ENCODE measurements at regions not wholly inside any gene's neighbourhood (a gene's known extent, or its start where the extent isn't known, plus 50 kb on each side); places are given as distances from the start of the nearest gene placed in this dataset.

DNA sequence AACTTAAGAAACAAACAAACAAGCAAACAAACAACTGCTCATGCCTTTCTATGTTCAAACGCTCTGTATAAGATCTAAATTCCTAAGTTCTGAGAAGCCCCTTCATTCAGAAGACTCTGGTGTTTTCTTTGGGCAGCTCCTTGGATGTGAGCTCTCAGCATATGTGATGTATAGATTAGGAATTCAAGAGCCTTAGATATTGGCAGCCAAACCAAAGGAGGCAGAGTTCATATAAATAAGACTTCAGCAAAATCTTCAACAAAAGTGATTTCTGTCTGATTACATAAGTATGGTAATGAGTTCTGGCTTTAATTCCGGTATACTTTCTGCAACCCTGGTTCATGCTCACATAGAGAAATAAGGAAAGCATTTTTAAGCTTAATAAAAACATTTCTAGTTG, 145.6 kb downstream of the DYRK2 start:
- H3K27ac ChIP-seq = no peak overlapping the region
- no peak for TF ChIP-seq ZFX (IDR thresholded peaks at IDR 0.05; ENCODE audit: borderline replicate concordance)

DNA sequence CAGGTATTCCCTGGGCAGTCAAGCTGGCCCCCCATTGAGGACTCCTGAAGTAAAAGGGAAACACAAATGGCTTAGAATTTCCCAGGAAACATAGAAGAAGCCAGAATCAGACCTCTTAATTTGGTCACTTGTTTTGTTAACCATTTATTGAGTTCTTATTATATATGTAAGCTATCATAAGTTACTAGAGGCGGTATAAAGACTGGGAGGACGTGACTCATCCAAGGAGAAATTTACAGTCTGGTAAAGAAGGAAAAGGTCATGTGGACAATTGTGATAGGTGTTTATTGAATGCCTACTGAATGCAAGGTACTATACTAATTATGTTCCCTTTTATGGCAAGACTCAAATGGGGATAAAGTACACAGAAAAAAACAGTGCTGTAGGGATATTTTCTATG, 146.7 kb downstream of the DYRK2 start:
- H3K27ac ChIP-seq = no peak overlapping the region
- TF ChIP-seq, protein P1, sequence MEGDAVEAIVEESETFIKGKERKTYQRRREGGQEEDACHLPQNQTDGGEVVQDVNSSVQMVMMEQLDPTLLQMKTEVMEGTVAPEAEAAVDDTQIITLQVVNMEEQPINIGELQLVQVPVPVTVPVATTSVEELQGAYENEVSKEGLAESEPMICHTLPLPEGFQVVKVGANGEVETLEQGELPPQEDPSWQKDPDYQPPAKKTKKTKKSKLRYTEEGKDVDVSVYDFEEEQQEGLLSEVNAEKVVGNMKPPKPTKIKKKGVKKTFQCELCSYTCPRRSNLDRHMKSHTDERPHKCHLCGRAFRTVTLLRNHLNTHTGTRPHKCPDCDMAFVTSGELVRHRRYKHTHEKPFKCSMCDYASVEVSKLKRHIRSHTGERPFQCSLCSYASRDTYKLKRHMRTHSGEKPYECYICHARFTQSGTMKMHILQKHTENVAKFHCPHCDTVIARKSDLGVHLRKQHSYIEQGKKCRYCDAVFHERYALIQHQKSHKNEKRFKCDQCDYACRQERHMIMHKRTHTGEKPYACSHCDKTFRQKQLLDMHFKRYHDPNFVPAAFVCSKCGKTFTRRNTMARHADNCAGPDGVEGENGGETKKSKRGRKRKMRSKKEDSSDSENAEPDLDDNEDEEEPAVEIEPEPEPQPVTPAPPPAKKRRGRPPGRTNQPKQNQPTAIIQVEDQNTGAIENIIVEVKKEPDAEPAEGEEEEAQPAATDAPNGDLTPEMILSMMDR (IDR thresholded peaks at IDR 0.05) = no peak
- TF ChIP-seq ZFX (IDR thresholded peaks at IDR 0.05; ENCODE audit: borderline replicate concordance) = no peak

DNA sequence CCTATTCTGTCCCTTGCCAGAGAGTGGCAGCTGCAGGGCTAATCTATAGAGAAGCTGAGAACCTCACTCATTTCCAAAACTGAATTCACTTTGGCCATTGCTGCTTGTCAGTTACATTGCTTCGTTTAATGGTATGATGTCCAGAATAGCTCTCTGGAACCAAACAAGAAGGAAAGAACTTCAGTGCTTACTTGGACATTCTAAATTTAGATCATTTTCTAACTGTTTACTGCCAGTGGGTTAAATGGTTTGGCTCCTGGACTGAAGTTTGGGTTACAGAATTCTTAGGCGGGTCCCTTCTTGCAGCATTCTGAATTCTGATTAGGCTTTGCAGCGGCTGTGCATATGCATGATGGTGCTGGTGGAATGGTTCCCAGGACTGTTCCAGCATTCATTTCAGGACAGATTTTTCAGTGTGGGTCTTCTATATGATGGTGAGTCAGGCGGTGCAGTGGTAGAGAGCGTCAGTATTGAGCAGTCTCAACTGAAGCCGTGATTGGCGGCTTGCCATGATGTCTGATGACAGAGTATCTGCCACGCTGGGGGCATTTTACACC, 148.7 kb downstream of the DYRK2 start:
- TF ChIP-seq, protein P1 (IDR thresholded peaks at IDR 0.05) = no peak
- TF ChIP-seq ZFX (IDR thresholded peaks at IDR 0.05; ENCODE audit: borderline replicate concordance) = no peak
- H3K27ac ChIP-seq = no peak overlapping the region

DNA sequence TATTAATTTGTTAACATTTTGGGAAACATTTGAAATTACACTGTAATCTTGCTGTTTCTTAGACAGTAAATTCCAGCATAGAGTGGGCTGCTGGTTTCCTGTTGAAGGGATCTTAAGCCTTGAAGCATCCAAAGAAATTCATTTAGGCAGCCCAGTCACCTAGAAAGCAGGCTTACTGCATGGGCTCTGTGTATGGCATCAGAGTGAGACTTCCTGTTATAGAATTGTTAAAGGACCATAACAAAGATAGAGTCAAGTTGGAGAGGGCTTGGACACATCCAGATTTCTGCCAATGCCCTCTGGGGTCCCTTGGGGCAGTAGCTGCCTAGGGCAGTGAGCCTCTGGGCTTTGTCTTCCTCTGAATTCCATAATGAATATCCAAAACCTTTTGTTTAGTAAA, 149.2 kb downstream of the DYRK2 start:
- no peak overlapping the region for H3K27ac ChIP-seq
- TF ChIP-seq, protein P1 (IDR thresholded peaks at IDR 0.05) = no peak
- no peak for TF ChIP-seq ZFX (IDR thresholded peaks at IDR 0.05; ENCODE audit: borderline replicate concordance)

DNA sequence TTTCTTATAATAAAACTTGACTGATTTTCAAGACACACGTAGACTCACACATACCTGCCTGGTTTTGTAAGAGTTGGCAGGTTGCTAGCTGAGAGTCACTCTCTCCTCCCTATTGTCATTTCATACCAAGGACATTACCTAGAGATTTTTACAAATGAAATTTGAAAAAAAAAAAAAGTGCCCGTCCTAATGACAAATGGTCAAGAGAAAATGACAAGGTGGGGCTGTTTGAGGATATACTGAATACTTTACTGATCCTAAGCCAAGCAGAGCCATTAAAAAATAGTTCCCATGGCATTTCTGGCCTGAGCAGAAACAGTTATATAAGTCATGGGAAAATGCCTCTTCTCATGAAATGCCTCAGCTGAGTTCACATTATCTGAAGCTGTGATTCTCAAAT, 150.2 kb downstream of the DYRK2 start:
- no peak overlapping the region for H3K27ac ChIP-seq
- TF ChIP-seq, protein P1 (IDR thresholded peaks at IDR 0.05) = no peak
- TF ChIP-seq ZFX (IDR thresholded peaks at IDR 0.05; ENCODE audit: borderline replicate concordance) = no peak

DNA sequence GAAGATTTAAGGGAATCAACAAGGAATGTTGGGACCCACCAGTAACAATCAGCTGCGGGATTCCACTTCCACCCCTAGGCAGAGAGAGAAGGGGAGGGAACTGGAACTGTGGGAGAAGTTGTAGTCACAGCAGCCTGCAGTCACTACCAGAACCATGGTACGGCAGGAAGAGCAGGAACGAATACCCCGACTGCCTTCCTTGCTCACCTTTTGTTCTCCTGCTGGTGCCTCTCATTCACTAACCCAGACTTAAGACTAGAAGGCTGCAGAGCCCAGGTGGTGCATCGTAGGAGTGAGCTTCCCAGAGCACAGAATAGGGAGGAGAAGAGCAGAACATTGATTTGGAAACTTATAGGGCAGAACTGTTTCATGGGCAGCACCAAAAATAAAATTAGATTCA, 154.2 kb downstream of the DYRK2 start:
- H3K27ac ChIP-seq = no peak overlapping the region
- TF ChIP-seq, protein P1 (IDR thresholded peaks at IDR 0.05) = no peak
- TF ChIP-seq ZFX (IDR thresholded peaks at IDR 0.05; ENCODE audit: borderline replicate concordance) = no peak

DNA sequence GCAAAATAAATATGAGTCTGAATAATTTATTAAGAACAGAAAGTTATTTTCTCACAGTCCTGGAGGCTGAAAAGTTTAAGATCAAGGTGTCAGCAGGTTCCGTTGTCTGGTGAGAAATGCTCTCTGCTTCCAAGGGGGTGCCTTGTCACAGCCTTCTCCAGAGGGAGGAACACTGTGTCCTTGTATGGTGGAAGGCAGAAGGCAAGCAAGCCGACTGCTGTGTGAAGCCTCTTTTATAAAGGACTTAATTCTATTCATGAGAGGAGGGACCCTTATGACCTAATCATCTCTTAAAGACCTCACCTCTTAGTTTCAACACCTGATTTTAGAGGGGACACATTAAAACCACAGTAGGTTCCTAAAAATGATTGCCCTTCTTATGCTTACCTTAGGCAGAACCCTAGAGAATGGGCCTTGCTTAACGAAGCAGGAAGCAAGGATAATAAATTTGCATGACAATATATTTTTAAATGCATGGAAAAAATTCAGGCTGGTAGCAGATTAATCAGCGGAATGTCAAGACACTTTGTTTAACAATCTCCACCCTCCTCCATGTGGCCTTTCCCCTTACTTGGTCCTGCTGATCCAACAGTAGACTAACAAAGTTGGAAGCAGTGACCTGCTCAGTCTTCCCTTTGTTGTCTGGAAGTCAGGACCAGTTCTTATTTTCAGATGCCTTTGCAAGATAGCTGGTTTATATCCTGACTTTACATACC, 154.9 kb downstream of the DYRK2 start:
- H3K27ac ChIP-seq = no peak overlapping the region

More for the DNA sequence above, 154.9 kb downstream of the DYRK2 start:
- TF ChIP-seq ZFX (IDR thresholded peaks at IDR 0.05; ENCODE audit: borderline replicate concordance) = no peak
- TF ChIP-seq, protein P1 (IDR thresholded peaks at IDR 0.05) = no peak

Measured in 22Rv1 (cell line).